MM.1S (cell line): ENCODE measurements at regions not wholly inside any gene's neighbourhood (a gene's known extent, or its start where the extent isn't known, plus 50 kb on each side); places are given as distances from the start of the nearest gene placed in this dataset.

Experiments used
- CTCF ChIP-seq: fragments of 300-600 bp; sonication (generic); IDR thresholded peaks from 2 replicates; pipeline ENCODE4 v1.5.1; 2016; ENCODE audit warnings: antibody characterized with exemption, low read length, mixed read lengths
- EZH2 ChIP-seq: fragments of 300-600 bp; sonication (generic); optimal IDR thresholded peaks from 2 replicates; pipeline ENCODE3; 2017; ENCODE audit warnings: low read depth, mild to moderate bottlenecking, antibody characterized with exemption, low read length, mixed read lengths

GRCh38 chr1:38392861-38393260, 346.3 kb upstream of the POU3F1 start:
- no peak for TF ChIP-seq CTCF
- no peak for TF ChIP-seq EZH2
